ENCODE measurements at regions not wholly inside any gene's neighbourhood (a gene's known extent, or its start where the extent isn't known, plus 50 kb on each side); places are given as distances from the start of the nearest gene placed in this dataset.

- H3K4me3 ChIP-seq (ENCODE audit: low read depth in 1 of 2, low read length in 1 of 2): no peak overlapping the region
- no peaks in the 10 kb centered on the region for H3K4me1 ChIP-seq (ENCODE audit: control insufficient read depth in 1 of 2, insufficient read depth in 1 of 2, low read depth in 1 of 2, low read length in 1 of 2)
- TF ChIP-seq CTCF (IDR thresholded peaks at IDR 0.05): no peak
- no peaks in the 10 kb centered on the region for H3K27me3 ChIP-seq
- H3K36me3 ChIP-seq: no peaks in the 10 kb centered on the region
- no peaks in the 10 kb centered on the region for H3K9me3 ChIP-seq
- no peak overlapping the region for H3K27ac ChIP-seq
These were observed 538.2 kb downstream of the CCDC171 start for GRCh38 chr9:16090907-16091629.

GRCh38 chr9:16092142-16093091, 539.6 kb downstream of the CCDC171 start:
- H3K27me3 ChIP-seq: no peaks in the 10 kb centered on the region
- no peak overlapping the region for H3K27ac ChIP-seq
- no peak for TF ChIP-seq CTCF (IDR thresholded peaks at IDR 0.05)
- H3K4me1 ChIP-seq (ENCODE audit: control insufficient read depth in 1 of 2, insufficient read depth in 1 of 2, low read depth in 1 of 2, low read length in 1 of 2): no peaks in the 10 kb centered on the region
- H3K36me3 ChIP-seq: no peaks in the 10 kb centered on the region
- H3K4me3 ChIP-seq (ENCODE audit: low read depth in 1 of 2, low read length in 1 of 2): no peak overlapping the region
- no peaks in the 10 kb centered on the region for H3K9me3 ChIP-seq

GRCh38 chr9:16098306-16098705, 545.5 kb downstream of the CCDC171 start:
- peaks cover 6% of the 10 kb centered on the region for H3K27me3 ChIP-seq
- H3K9me3 ChIP-seq: no peaks in the 10 kb centered on the region
- H3K27ac ChIP-seq: no peak overlapping the region
- H3K36me3 ChIP-seq: no peaks in the 10 kb centered on the region
- no peak for TF ChIP-seq CTCF (IDR thresholded peaks at IDR 0.05)
- no peaks in the 10 kb centered on the region for H3K4me1 ChIP-seq (ENCODE audit: control insufficient read depth in 1 of 2, insufficient read depth in 1 of 2, low read depth in 1 of 2, low read length in 1 of 2)
- no peak overlapping the region for H3K4me3 ChIP-seq (ENCODE audit: low read depth in 1 of 2, low read length in 1 of 2)

- no peaks in the 10 kb centered on the region for H3K4me1 ChIP-seq (ENCODE audit: control insufficient read depth in 1 of 2, insufficient read depth in 1 of 2, low read depth in 1 of 2, low read length in 1 of 2)
These were observed 547.1 kb downstream of the CCDC171 start for GRCh38 chr9:16099732-16100536.

More at GRCh38 chr9:16099732-16100536, 547.1 kb downstream of the CCDC171 start:
- H3K9me3 ChIP-seq: no peaks in the 10 kb centered on the region
- no peaks in the 10 kb centered on the region for H3K36me3 ChIP-seq
- peaks cover 11% of the 10 kb centered on the region for H3K27me3 ChIP-seq
- no peak overlapping the region for H3K4me3 ChIP-seq (ENCODE audit: low read depth in 1 of 2, low read length in 1 of 2)
- no peak for TF ChIP-seq CTCF (IDR thresholded peaks at IDR 0.05)
- no peak overlapping the region for H3K27ac ChIP-seq

Measured in neutrophil (primary cell).